KMS-11 (cell line): ENCODE measurements at regions not wholly inside any gene's neighbourhood (a gene's known extent, or its start where the extent isn't known, plus 50 kb on each side); places are given as distances from the start of the nearest gene placed in this dataset.

Experiments used
- H2AFZ ChIP-seq: fragments of 200-600 bp; sonication (generic); 2 replicates; pipeline ENCODE4 v1.6.1; 2016; ENCODE audit warnings: antibody characterized with exemption, mixed run types, low read depth
- H3K27ac ChIP-seq: fragments of 200-600 bp; sonication (generic); 2 replicates; pipeline ENCODE4 v1.6.1; 2016; ENCODE audit warnings: mild to moderate bottlenecking, mixed run types
- H3K27me3 ChIP-seq: fragments of 200-600 bp; sonication (generic); 2 replicates; pipeline ENCODE4 v1.6.1; 2017; ENCODE audit warnings: mild to moderate bottlenecking, low read depth, mixed run types, moderate library complexity; ENCODE audit not compliant: insufficient read depth
- H3K36me3 ChIP-seq: fragments of 200-600 bp; sonication (generic); 2 replicates; pipeline ENCODE4 v1.6.1; 2017; ENCODE audit warnings: mild to moderate bottlenecking, mixed run types; ENCODE audit not compliant: insufficient read depth
- H3K4me1 ChIP-seq: fragments of 200-600 bp; sonication (generic); 2 replicates; pipeline ENCODE4 v1.6.1; 2016; ENCODE audit warnings: mild to moderate bottlenecking, low read depth, mixed run types; ENCODE audit not compliant: poor library complexity, severe bottlenecking
- H3K4me2 ChIP-seq: fragments of 200-600 bp; sonication (generic); 2 replicates; pipeline ENCODE4 v1.7.0; 2016; ENCODE audit warnings: mild to moderate bottlenecking, mixed run types
- H3K4me3 ChIP-seq: fragments of 200-600 bp; sonication (generic); IDR thresholded peaks from 2 replicates; pipeline ENCODE4 v1.6.1; 2017; ENCODE audit warnings: low read depth, low read length, mixed read lengths; ENCODE audit not compliant: insufficient read depth
- H3K79me2 ChIP-seq: fragments of 200-600 bp; sonication (generic); 2 replicates; pipeline ENCODE4 v1.6.1; 2016; ENCODE audit warnings: low read depth, mixed run types; ENCODE audit not compliant: insufficient read depth
- H3K9ac ChIP-seq: fragments of 200-600 bp; sonication (generic); 2 replicates; pipeline ENCODE4 v1.6.1; 2016; ENCODE audit warnings: mild to moderate bottlenecking, mixed run types
- H4K20me1 ChIP-seq: fragments of 200-600 bp; sonication (generic); 2 replicates; pipeline ENCODE4 v1.6.1; 2016; ENCODE audit warnings: mild to moderate bottlenecking, mixed run types; ENCODE audit not compliant: insufficient read depth
- CTCF ChIP-seq: fragments of 200-600 bp; sonication (generic); conservative IDR thresholded peaks from 2 replicates; pipeline ENCODE4 v1.6.1; 2017; ENCODE audit warnings: low read depth, mild to moderate bottlenecking, antibody characterized with exemption, low read length, moderate library complexity, mixed read lengths

DNA sequence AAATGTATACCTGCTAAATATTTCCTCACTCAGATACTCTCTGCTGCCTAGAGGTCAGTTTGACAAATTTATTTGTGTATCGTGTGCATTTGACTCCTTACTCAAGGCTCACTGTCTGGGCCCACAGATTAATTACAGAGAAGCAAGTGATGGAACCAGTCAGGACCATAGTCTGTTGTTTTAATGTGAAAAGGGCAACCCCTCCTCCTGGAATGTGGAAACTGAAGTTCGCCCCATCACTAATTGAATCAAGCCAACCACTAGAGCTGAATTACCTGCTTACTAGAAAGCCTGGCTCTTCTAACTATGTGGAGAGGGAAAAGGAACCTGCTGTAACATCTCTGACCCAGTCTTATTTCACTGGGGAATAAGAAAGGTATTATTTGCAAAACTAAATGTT, 199.9 kb upstream of the KRR1 start:
- Histone ChIP-seq H4K20me1 (no peaks in the 10 kb centered on the region), H3K4me3 (no peak overlapping the region), H3K4me1 (no peaks in the 10 kb centered on the region), H3K27ac (no peak overlapping the region), H3K4me2 (no peak overlapping the region), H3K27me3 (no peaks in the 10 kb centered on the region), H2AFZ (no peak overlapping the region), H3K36me3 (no peaks in the 10 kb centered on the region), H3K9ac (no peak overlapping the region), H3K79me2 (no peaks in the 10 kb centered on the region)
- TF ChIP-seq CTCF: no peak

DNA sequence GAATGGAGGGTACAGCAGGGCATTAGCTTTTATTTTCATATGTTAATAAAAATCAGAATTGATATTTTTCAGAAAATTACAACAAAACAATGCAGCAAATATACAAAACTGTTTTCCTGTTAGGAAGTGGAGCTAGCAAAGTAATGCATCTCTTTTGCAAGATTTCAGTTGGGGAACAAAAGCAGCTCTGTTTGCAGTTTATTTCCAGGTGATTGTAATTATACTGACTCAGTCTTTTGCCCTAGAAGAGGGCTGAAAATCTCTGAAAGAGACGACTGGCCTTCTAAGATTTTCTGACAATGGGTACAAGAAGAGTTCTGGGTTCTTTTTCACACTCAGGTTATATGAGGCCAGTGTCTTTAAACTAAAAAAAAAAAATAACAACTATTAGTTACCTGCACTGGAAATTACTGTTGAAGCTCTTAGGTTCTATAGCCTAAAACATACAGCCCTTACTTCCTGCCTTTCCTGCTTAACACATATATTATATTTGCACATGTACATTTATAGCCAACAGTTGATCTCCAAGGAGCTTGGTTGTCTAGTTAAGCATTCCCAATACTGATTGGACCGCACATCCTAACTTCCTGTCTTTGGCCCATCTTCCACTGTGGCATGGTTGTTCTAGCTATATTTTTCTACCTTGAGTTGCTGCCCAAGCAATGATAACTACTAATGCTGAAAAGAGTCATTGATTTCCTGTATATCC, 199.1 kb upstream of the KRR1 start:
- Histone ChIP-seq H4K20me1 (no peaks in the 10 kb centered on the region), H3K79me2 (no peaks in the 10 kb centered on the region), H3K36me3 (no peaks in the 10 kb centered on the region), H3K4me3 (no peak overlapping the region), H3K9ac (no peak overlapping the region), H3K4me2 (no peak overlapping the region), H2AFZ (no peak overlapping the region), H3K4me1 (no peaks in the 10 kb centered on the region), H3K27me3 (no peaks in the 10 kb centered on the region), H3K27ac (no peak overlapping the region)
- TF ChIP-seq CTCF: no peak

- no peaks in the 10 kb centered on the region for H3K79me2 ChIP-seq
- no peaks in the 10 kb centered on the region for H3K4me1 ChIP-seq
- no peak for TF ChIP-seq CTCF
- no peak overlapping the region for H3K27ac ChIP-seq
- no peak overlapping the region for H2AFZ ChIP-seq
- H3K4me3 ChIP-seq: no peak overlapping the region
- no peaks in the 10 kb centered on the region for H3K36me3 ChIP-seq
- H3K27me3 ChIP-seq: no peaks in the 10 kb centered on the region
- H4K20me1 ChIP-seq: no peaks in the 10 kb centered on the region
- no peak overlapping the region for H3K4me2 ChIP-seq
- no peak overlapping the region for H3K9ac ChIP-seq
Observed at GRCh38 chr12:75709503-75709902, 198.1 kb upstream of the KRR1 start.

DNA sequence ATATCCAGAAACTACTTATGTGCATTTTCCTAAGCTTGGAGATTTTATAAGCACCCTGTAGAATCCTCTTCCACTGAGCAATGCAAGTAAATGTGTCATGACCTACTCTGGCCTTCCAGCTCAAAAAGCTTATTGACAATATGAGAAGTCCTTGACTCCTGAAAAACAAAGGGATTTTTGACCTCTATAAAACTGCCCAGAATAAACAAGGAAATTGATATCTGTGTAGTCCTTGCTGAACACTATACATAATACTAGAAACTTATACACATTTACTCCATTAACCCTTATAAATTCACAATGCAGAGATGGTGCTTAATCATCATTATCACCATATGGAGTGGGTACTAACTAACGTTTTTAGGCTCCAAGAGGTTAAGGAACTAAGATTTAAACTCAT, 197.4 kb upstream of the KRR1 start:
- TF ChIP-seq CTCF: no peak
- Histone ChIP-seq H3K4me1 (no peaks in the 10 kb centered on the region), H3K4me2 (no peak overlapping the region)

More for the DNA sequence above, 197.4 kb upstream of the KRR1 start:
- no peak overlapping the region for H3K9ac ChIP-seq
- no peaks in the 10 kb centered on the region for H4K20me1 ChIP-seq
- no peaks in the 10 kb centered on the region for H3K27me3 ChIP-seq
- no peak overlapping the region for H3K4me3 ChIP-seq
- H3K27ac ChIP-seq: no peak overlapping the region
- H2AFZ ChIP-seq: no peak overlapping the region
- H3K36me3 ChIP-seq: no peaks in the 10 kb centered on the region
- H3K79me2 ChIP-seq: no peaks in the 10 kb centered on the region
